HFF-Myc (cell line): ENCODE measurements at regions not wholly inside any gene's neighbourhood (a gene's known extent, or its start where the extent isn't known, plus 50 kb on each side); places are given as distances from the start of the nearest gene placed in this dataset.

Experiments
- DNase-seq: peaks from one replicate; pipeline ENCODE4 v3.0.0-alpha.2; 2011; ENCODE audit warnings: low read depth; ENCODE audit errors: extremely low read depth
- H3K4me3 ChIP-seq: replicated peaks from 2 replicates; pipeline ENCODE4 v1.5.1; 2011; ENCODE audit warnings: low read depth, mild to moderate bottlenecking, control low read depth, low read length
- TF ChIP-seq, protein P1 (sequence below): IDR thresholded peaks from 2 replicates; pipeline ENCODE4 v1.5.1; 2012; ENCODE audit warnings: mild to moderate bottlenecking, low read depth, low read length, control low read depth; ENCODE audit errors: missing control alignments

DNA sequence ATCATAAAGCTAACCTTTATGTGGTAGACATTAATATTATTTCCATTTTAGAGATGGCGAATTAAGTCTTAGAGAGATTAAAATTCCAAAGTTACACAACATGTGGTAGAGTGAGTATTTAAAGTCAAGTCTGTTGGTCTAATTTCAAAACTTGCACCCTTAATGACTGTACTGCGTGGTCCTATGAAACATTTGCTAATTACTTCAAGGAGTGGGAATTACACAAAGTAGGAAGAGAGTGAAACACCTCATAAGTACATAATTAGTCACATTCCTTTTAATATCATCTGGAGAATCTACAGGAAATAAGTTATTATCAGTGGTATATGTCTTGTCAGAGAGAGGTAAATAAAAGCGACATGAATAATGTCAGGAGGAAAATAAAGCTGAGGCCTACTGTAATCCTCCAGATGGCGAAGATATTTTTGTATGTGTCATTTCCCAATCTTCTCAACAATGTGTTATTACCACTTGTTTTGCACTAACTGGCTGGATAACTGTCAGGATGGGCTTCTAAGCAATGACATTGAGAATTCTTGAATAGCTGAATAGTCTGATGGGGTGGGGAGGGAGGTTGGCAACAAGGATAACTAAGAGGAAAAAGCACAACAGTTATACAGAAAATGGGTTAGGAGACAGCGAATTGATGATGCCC is 95.5 kb downstream of the TNFSF18 start:
- no peak overlapping the region for H3K4me3 ChIP-seq
- TF ChIP-seq, protein P1, sequence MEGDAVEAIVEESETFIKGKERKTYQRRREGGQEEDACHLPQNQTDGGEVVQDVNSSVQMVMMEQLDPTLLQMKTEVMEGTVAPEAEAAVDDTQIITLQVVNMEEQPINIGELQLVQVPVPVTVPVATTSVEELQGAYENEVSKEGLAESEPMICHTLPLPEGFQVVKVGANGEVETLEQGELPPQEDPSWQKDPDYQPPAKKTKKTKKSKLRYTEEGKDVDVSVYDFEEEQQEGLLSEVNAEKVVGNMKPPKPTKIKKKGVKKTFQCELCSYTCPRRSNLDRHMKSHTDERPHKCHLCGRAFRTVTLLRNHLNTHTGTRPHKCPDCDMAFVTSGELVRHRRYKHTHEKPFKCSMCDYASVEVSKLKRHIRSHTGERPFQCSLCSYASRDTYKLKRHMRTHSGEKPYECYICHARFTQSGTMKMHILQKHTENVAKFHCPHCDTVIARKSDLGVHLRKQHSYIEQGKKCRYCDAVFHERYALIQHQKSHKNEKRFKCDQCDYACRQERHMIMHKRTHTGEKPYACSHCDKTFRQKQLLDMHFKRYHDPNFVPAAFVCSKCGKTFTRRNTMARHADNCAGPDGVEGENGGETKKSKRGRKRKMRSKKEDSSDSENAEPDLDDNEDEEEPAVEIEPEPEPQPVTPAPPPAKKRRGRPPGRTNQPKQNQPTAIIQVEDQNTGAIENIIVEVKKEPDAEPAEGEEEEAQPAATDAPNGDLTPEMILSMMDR: no peak
- peak; percentile 81 for DNase-seq

DNA sequence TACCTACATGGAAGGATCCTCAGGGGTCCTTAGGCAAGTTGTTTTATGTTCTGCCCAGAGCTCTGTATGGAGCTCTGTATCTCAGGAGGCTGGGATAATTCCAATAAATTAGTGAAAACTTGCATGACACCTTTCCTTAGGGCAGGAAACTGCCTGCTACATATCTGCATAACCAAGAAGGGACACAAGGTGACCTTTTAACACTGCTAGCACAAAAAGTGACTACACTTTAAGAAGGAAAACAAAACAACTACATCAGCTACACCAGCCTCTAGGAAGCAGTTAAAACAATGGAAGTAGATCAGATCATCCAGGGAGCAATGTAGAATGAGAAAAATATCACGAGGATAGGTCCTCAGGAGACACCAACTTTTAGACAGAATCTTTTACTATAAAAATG is 93.9 kb downstream of the TNFSF18 start:
- TF ChIP-seq, protein P1: no peak
- H3K4me3 ChIP-seq: no peak overlapping the region
- DNase-seq: no peak

DNA sequence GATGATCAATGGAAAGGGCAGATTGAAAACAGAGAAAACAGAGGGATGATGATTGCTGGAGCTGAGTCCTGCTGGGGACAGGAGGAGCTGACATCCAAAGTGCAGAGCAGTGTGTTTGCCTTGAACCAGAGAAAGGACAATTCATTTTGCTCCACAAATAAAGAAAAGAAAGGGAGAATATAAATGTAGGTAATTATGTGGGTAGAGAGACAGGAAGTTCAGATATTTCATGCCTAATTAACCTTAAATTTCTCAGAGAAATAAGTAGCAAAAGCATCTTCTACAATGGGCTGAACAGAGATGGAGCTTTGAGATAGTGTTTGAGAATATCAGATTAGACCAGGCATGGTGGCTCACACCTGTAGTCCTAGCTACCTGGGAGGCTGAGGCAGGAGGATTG is 93.2 kb downstream of the TNFSF18 start:
- DNase-seq: no peak
- H3K4me3 ChIP-seq: no peak overlapping the region
- TF ChIP-seq, protein P1: no peak

DNA sequence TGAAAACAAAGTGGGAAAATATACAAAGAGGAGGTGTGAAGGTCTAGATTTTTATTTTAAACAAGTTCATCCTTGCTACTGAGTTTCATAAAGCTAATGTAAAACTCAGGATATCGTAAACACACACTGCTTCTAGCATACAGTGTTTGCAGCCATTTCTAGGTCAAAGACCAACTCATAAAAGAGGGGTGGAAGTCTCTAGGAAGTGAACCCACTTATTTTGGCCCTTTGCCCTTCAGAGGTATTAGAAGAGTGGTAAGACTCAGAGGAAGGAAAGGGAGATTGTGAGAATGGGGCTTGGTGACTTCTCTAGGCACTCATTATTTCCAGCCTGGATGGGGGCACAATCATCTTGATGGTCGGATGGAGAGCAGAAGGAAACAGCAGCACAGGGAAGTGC is 91.2 kb downstream of the TNFSF18 start:
- DNase-seq: no peak
- TF ChIP-seq, protein P1: no peak
- H3K4me3 ChIP-seq: no peak overlapping the region

DNA sequence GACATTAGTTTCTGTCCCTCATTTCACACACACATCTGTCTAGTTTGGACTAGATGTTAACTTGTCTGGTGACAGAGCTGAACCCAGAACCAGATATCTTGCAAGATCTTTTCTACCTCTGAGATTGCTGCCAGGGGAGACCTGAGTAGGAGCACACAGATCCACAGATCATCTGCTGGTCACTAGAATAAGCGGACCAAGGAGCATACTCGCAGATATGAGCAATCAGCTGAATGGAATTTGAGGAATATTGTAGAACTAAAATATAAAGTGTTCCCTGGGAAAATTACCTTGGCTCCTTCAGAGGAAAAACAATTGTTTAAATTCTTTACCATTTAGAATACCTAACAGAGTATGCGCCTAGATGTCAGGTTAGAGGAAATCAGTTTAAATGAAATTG is 90.7 kb downstream of the TNFSF18 start:
- no peak for DNase-seq
- H3K4me3 ChIP-seq: no peak overlapping the region
- TF ChIP-seq, protein P1: no peak

DNA sequence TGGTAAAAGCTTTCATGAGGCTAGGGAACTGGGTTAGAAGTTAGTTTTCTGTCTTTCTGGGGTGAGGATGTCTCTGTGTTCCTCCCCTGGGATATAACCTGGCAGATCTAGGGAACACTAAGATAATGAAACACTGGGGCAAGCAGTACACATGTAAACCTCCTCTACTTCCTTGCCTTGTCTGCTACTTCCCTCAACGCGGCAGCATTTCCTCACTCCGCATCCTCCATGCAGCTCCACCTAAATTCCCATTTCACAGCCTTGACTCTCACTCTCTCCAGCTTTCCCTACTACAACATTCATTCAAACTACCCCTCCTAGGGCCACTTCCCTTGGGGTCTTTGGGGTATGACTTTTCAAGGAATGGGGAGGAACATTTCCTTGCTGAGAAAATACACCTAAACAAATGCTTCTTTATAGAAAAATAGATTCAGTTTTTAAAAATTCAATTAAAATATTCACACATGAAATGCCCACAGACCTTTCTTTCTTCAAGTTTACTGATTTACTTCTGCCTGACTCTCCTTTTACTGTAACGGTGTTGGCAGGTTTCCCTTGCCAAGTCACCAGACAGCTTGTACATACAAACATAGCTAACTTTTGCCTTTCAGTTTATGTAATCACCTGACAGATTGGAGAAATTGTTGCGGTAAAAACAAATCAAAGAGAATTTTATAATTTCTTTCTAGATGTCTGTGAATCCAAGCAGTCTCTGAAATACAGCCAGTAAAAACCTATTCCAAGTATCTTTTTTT is 90.1 kb downstream of the TNFSF18 start:
- no peak for DNase-seq
- TF ChIP-seq, protein P1: no peak
- H3K4me3 ChIP-seq: no peak overlapping the region
